ENCODE measurements at regions not wholly inside any gene's neighbourhood (a gene's known extent, or its start where the extent isn't known, plus 50 kb on each side); places are given as distances from the start of the nearest gene placed in this dataset.
"Not testable (repeated sequence)": the region's sequence is repeated elsewhere in the genome, so short reads cannot be mapped to it uniquely, and the experiment has no call there.

DNA sequence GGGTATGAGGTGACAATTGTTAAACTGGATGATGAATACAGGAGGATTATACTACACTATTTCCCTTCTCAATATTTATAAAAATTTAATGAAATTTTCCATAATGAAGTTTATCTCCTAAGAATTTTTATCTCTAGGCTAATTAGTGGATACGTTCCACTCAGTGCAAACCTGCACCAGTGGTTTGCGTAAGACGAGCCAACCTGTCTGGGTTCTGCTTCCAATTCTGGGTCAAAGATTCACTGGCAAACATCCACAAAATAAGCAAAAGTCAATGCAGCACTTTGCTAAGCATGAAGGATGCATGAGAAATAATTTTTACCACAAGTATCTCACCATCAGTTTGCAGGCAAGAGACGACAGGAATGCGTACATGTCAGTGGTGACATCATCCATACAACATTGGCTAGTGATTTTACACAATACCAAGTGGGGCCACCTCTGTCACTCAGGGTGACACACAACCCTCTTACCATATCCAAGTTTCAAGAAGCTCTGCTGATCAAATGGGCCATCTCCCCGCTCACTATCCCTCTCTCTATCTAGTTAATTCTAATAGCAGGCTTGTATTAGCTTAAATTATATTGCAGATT, 51.7 kb downstream of the FAM50B start:
- no peak for DNase-seq (ENCODE audit: low read depth in 2 of 2)

DNA sequence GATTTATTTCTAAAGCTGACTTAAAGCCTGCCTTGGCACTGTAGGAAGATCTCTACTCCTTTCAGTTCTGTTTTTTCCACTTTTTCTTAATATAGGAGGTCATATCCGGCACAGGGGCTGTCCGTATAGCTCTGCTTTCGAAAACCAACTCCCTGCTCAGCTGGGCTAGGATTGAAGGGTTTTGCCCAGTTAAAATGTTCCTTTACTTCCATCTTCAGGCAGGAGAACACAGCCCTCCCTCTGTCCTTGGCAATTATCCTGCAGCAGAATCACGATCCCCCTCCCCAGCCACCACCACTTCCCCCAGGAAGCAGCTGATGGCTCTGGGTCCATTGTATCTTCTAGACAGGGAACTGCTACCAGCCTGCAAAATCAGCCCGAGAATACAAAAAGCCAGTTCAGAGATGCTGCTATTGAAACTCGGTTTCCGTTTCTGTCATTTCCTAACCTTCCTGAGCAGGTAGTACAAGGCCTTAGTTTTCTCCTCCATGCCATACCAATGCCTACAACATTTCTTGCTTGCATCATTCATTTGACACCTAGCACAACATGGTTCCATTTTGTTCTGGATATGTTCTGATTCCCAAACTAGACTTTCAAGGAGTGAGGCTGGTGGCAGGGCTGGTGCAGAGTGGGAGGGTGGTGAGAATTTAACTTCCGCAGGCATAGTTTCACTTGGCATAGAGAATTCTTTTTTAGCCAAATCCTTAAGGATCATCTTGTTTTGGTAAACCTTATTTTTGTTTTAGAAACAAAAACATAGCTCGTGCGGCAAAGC, 53.9 kb downstream of the FAM50B start:
- no peak for DNase-seq (ENCODE audit: low read depth in 2 of 2)

DNA sequence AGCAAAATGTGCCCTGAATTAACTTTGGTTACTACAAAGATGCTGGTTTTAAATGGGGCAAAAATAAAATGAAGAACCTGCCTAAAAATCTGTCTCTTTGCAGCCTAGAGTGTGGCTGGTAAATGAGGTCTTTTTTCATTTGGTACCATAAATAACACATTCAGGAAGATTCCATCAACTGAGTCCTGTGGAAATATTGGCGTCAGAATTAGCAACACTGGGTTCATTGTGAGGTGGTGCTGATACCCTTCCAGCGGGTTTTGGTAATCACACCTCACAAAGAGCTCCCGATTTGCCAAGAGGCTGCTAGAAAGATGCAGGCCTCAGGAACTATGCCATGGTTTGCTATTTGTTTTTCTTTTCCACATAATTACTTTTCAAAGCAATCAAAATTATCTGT, 55.3 kb downstream of the FAM50B start:
- DNase-seq (ENCODE audit: low read depth in 2 of 2) = no peak

DNA sequence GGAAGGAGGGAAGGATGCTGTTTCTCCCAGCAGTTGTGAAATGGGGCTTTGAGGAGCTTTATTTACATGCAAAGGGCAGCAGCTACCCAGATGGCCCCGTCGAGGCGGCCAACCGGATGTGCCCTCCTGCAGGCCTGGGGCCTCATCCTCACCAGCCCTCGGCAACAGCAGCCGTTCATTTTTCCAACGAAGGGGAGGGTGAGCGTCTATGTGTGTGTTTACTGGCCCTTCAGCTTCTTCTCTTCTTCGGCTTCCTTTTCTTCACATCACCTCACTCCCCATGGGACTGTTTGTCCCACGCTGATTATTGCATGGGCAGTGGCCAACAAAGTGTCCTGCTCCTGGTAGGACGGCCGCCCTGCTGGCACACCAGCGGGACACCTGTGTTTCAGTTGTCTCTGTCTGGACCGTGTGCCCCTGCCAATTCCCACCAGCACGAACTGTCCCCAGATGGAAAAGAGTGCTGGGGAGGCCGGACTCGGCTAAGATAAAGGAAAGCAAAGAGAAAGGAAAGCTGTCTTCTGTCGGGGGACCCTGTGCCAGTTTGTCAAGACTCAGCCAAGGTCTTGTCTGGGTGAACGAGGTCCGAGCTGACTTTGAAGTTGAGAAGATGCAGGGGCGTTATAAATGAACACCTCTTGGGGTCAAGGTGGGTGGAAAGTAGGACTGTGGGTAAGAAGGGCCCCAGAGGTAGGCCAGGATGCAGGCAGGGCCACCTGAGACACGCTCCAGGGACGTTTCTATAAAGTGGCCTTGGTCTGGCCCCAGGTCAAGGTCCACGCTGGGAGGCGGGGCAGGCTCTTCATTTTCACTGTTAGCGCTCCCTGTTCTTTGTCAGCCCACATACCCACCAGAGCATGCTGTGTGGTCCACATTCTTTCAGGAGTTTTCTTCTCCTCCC, 57.0 kb downstream of the FAM50B start:
- no peak for DNase-seq (ENCODE audit: low read depth in 2 of 2)

DNA sequence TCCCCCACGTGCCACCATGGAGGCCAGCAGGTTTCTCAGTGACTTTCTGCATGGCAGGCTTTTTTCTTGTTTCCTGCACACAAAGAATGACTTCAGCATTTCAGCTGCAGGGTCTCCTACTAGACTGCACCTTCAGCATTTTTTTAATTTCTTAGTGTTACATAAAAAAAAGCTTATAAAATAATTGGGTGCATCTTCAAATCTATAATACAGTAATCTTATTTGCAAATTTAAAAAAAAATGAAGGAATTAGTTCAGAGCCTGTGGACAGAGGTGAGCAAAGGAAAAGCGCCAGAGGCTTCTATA, 57.6 kb downstream of the FAM50B start:
- DNase-seq (ENCODE audit: low read depth in 2 of 2) = no peak

DNA sequence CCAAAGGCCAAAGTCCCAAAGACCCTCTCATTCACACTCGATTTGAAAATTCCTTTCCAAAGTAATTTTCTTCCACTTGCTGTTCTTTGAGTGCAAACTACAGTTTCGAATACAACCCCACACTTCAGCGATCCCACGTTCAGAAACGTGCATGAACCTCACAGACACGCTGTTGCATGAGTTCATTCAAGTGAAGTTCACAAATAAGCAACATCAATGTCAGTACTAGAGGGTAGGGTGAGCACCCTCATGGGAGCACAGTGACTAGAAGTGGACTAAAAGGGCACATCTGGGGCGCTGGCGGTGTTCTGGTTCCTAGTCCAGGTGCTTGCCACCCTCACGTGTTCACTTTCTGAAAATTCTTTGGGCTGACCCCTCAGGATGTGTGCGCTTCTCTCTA, 59.0 kb downstream of the FAM50B start:
- DNase-seq (ENCODE audit: low read depth in 2 of 2) = no peak

DNA sequence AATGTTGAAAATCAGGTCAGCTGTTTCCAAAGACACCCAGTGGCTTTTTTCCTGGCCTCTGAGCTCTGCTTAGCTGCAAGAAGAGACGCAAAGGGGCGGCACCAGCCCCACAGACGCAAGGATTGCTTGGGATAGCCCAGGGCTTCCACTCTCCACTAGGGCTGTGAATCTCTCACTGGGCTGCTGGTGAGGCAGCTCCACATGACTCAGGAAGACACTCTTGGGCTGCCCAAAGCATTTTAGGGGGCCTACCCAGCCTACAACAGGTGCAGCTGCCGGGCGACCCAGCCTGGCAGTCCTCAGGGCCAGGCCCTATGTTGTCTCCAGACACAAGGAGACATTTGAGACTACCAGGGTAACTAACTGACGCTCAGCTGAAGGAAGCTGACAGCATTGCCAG, 59.8 kb downstream of the FAM50B start:
- DNase-seq (ENCODE audit: low read depth in 2 of 2) = no peak

DNA sequence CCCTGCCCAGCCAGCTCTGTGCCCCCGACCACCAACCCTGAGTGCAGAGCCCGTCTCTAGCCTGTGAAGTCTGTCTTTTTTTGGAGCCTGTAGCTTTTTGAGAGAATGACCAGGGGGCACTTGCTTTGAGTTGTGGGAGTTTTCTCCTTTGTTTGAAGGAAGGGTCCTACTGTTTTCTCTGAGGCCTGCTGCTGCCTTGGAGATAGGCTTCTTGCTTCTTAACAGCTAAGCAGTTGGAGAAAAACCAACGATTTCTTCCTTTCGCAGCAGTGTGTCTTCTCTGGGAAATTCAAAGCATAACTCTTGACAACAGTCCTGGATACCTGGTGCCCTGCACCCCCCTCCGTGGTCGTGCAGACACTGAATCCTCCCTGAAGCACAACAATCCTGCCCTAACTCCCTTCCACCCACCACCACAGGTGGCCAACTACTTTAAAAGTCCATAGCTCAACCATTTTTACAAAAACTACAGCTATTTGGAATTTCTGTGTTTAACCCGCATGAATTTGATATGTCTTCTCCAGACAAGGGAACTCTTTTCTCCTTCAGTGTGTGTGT, 61.0 kb downstream of the FAM50B start:
- DNase-seq (ENCODE audit: low read depth in 2 of 2) = no peak

DNA sequence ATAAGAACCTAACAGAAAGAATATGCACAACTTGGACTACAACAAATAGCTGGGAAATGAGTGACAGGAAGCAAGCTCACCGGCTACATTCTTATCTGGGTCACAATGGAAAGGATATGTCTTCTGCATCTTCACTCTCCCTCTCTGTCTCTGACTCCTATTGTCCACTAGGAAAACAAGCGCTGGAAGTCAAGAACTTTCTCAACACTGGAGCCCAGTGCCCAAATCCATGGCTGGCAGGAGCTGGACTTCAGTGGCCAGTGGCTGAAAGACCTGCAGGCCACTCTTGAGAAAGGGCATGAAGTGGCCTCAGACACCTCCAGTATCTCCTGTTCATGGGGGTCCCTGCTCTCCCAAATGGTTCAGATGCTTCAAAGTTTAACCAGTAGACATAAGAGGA, 62.0 kb downstream of the FAM50B start:
- DNase-seq (ENCODE audit: low read depth in 2 of 2) = no peak

DNA sequence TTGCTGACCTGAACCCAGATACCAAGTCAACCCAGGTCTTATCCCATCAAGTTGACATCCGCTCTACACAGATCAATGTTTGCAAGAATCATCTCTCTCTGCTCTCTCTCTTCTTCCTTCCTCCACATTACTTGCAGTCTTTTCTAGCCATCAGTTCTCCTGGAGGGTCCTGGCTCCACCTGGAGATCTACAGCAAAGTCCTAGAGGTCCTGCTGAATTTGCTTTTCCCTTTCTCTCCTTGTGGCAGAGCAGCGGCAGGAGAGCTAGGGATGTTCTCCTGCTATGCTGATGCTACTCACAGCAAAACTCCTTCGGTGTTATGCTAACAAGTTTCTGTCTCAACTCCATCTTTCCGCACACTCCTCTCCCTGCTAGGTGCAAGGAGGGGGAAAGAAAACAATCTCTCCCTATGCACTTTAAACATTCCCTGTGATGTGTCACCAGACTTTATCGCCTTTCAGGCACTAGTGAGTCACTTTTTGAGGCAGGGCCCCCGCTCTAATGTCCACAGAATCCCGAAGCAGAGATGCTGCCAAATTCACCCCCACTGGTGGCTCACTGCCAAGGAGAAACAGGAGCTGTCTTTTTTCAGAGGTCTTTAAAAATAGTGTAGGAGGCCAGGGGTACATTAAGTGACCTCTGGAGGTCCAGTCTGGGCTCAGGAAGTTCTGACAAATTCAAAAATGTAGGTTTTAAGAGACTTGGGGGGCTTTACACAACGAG, 62.6 kb downstream of the FAM50B start:
- no peak for DNase-seq (ENCODE audit: low read depth in 2 of 2)

DNA sequence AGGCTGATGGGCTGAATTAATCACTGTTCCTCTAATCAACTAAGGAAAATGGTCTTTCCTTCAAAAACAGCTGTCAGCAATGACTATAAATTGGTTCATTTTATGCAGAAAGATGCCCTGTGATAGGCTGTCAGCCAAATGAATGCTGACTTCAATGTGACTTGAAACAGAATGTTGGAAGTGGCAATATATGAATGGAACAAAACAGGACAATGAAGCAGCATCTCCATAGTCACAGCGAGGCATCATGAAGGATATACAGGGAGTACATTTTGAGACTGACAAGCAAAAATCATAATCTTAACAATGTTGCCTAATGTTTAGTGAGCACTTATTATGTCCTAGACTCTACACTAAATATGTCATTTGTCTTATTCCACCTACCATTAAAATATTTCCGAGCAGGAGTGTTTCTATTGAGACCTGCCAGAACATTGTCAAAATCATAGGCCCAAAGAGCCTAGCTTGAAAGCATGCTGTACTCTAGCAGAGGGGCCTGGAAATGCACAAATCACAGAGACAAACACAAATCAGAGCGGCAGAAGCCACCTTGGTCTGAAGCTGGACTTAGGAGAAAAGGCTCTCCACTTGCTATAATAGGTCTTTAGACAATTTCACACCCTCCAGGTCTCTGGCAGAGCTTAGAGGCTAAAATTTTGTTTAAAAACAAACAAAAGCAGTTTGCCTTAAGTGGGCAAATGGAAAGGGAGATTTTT, 63.3 kb downstream of the FAM50B start:
- no peak for DNase-seq (ENCODE audit: low read depth in 2 of 2)

DNA sequence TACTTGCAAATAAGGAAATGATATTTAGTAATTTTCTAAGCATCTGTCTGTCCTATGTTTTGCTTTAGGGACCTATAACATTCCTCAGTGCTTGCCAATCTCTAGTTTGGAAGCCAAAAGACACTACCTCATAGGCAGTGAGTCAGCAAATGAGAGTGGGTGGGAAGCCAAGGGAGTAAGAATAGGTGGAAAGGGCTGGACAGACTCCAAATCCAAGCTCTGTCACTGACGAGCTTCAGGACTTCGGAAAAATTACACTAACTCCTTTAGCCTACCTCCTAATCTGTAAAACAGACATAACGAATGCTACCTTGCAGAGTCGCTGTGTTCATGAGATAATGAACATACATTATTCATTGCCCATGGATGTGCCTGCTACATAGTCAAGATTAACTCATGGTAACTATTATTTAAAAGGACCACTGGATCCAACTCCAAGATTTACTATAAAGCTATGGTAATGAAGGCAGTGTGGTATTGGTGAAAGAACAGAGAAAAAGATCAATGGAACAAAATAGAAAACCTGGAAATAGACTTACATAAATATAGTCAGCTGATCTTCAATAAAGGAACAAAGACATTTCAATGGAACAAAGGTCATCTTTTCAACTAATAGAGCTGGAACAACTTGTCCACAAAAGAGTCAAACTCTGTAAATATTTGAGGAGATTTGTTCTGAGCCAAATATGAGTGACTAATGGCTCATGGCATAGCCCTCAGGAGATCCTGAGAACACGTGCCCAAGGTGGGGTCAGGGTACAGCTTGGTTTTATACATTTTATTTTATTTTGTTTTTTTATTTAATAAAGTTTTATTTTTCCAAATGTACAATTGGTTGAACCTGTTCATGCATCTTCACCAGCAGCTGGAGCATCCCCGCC, 64.1 kb downstream of the FAM50B start:
- DNase-seq (ENCODE audit: low read depth in 2 of 2) = no peak

DNA sequence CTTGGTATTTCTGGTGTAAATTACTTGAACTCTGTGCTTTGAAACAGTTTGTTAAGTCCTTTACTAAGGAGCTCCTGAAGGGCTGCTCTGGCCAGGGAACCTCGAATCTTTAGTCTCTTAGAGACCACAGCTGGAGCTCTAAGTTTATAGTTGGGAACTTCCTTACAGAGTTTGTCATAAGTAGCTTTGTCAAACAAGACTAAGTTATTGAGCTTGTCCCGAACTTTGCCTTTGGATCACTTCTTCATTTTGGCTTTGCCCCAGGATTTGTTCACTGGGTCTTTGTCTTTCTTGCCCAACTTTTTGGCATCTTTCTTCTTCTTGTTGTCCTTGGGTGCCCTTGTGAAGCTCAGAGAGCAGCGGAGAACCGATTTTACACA, 64.8 kb downstream of the FAM50B start:
- no peak for DNase-seq (ENCODE audit: low read depth in 2 of 2)

DNA sequence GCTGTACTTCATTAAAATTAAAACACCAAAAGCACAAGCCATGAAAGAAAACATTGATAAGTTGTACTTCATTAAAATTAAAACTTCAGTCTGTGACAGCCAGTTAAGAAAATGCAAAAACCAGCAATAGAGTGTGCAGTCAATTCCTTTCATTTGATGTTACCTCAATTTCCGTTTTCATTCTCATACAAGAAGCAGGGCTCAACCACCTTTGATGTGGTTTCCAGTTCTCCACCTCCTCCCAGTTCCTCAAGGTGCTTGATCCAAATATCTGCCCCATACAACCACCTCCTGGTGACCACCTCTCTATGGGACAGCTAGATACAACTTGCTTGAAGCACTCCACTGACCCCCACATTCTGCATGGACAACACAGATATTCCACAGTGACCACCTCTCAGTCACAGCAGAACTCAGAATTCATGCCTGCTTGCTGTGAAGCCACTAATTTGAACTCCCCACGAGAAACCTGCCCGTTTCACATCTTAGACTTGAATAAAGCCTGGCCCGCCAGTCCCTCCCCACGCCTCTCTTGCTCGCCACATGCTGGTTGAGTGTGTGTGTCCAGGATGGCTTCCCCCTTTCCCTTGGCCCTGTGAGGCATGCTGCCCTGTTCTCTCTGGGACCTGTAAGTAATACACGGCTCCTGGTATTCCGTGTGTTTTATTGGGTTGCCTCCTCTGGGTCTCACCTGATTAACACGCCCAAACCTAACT, 66.1 kb downstream of the FAM50B start:
- DNase-seq (ENCODE audit: low read depth in 2 of 2) = no peak

DNA sequence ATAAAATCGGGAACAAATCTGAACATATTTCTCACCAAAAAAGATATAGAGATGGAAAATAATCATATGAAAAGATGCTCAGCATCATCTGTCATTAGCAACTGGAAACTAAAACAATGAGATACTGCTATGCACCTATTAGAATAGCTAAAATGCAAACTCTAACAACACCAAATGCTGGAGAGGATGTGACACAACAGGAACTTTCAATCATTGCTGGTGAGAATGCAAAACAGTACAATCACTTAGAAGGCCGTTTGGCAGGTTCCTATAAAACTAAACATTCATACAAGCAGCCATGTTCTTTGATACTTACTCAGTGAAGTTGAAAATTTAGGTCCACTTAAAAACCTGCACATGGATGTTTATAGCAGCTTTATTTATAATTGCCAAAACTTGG, 67.0 kb downstream of the FAM50B start:
- no peak for DNase-seq (ENCODE audit: low read depth in 2 of 2)

DNA sequence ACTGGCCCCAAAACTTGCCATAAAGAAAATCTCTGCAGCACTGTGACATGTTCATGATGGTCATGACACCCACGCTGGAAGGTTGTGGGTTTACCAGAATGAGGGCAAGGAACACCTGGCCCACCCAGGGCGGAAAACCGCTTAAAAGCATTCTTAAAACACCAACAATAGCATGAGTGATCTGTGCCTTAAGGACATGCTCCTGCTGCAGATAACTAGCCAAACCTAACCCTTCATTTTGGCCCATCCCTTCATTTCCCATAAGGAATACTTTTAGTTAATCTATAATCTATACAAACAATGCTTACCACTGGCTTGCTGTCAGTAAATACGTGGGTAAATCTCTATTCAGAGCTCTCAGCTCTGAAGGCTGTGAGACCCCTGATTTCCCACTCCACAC, 67.6 kb downstream of the FAM50B start:
- not testable (repeated sequence) for DNase-seq (ENCODE audit: low read depth in 2 of 2)

DNA sequence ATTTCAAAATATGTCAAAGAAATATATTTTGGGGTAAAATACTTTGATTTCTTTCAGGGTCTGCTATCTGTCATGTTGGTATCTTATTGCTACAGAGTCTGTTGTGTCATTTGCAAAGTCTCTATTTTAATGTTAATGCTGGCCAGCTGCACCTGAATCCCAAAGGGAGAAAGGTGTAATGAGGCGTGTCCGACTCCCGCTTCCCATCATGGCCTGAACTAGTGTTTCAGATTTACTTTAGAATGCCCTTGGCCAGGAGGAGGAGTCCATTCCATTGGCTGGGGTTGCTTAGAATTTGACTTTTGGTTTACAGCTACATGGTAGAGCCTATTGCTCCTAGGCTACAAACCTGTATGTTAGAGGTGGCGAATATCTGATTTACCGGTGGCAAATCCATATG, 69.3 kb downstream of the FAM50B start:
- no peak for DNase-seq (ENCODE audit: low read depth in 2 of 2)

DNA sequence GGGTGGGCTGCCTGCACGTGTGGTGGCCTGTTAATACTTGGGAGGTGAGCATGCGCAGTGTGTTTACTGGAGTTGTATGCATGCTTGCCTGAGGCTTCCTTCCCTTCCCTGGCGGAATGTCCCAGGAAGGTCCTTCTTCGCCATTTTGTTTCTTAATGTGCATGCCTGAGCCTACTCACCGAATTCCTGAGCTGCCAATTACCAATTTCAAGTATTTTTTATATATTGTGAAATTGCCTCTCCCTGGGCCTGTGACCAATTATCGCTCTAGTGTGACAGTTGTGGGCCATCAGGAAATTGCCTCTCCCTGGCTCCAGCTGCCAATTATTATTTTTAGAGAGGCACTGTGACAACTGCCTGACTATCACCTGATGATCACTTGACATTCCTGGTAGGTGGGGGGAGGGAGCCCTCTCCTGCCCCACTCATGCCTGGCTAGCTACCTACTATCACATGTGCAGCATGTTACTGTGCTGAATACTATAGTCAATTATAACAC, 70.0 kb downstream of the FAM50B start:
- DNase-seq (ENCODE audit: low read depth in 2 of 2) = no peak

DNA sequence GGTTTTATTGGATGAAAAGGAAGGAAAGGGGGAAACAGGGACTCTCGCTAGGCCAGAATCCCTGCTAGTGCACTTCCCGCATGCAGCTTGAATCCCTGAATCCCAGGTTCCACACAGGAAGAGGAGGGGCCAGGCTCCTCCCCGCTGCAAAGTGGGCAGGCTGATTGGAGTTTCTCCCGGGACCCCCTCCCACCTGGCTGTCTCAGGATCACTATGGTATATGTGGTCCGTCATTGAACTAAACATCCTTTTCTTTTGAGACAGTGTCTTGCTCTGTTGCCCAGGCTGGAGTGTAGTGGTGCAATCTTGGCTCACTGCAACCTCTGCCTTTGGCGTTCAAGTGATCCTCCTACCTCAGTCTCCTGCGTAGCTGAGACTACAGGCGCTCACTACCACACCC, 70.7 kb downstream of the FAM50B start:
- no peak for DNase-seq (ENCODE audit: low read depth in 2 of 2)

DNA sequence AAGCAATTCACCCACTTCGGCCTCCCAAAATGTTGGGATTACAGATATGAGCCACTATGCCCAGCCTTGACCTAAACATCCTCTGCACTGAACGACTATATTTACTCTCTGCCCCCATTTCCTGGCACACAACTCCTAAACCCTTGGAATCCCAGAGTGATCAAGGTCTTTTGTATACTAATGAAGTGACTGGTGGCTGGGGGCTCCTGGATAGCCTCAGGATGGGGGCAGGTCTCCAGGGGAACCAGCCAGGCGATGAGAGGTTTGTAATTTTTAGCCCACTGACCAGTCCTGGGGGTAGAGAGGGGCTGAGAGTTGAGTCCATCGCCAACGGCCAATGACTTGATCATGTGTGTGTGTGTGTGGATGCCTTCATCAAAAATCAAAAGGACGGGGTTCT, 71.1 kb downstream of the FAM50B start:
- DNase-seq (ENCODE audit: low read depth in 2 of 2) = no peak

Measured in stimulated activated CD8-positive, alpha-beta memory T cell treated with anti-CD3 and anti-CD28 coated beads, Interleukin-7, amount 100 ng/mL, for 1 hour (primary cell).